Left ventricle myocardium inferior (tissue), 1 donor: ENCODE measurements at regions not wholly inside any gene's neighbourhood (a gene's known extent, or its start where the extent isn't known, plus 50 kb on each side); places are given as distances from the start of the nearest gene placed in this dataset.

ENCODE experiments used
- DNase-seq: peaks from one replicate; pipeline ENCODE4 v3.0.0-alpha.2; 2020
- H3K27ac ChIP-seq: fragments of 200-600 bp; replicated peaks from 2 replicates; pipeline ENCODE4 v1.8.0; 2021
- H3K27me3 ChIP-seq: fragments of 200-600 bp; 2 replicates; pipeline ENCODE4 v1.8.0; 2021; ENCODE audit warnings: low read depth
- H3K36me3 ChIP-seq: fragments of 200-600 bp; 2 replicates; pipeline ENCODE4 v1.8.0; 2021
- H3K4me1 ChIP-seq: fragments of 200-600 bp; 2 replicates; pipeline ENCODE4 v1.8.0; 2021
- H3K4me3 ChIP-seq: fragments of 200-600 bp; 2 replicates; pipeline ENCODE4 v1.8.0; 2021; ENCODE audit warnings: mild to moderate bottlenecking, moderate library complexity
- H3K9me3 ChIP-seq: fragments of 200-600 bp; replicated peaks from 2 replicates; pipeline ENCODE4 v1.8.0; 2021
- CTCF ChIP-seq: fragments of 200-600 bp; IDR thresholded peaks from 2 replicates; pipeline ENCODE4 v1.8.0; 2021; ENCODE audit warnings: antibody characterized with exemption, mild to moderate bottlenecking, borderline replicate concordance
- intact Hi-C: fragments of 100-400 bp; cut with micrococcal nuclease; formaldehyde crosslinking; loops from one replicate; pipeline ENCODE4 v1.11.0; 2022
- donor health status: DM: no; HTN: yes; CAD: no; lungs with severe emphysema.

GRCh38 chr6:1497761-1498105, 108.4 kb downstream of the FOXF2 start:
- Histone ChIP-seq H3K9me3 (peaks cover 14% of the 10 kb centered on the region), H3K27me3 (peaks cover 23% of the 10 kb centered on the region), H3K4me3 (no peak overlapping the region), H3K36me3 (no peaks in the 10 kb centered on the region), H3K27ac (no peak overlapping the region), H3K4me1 (no peaks in the 10 kb centered on the region)
- intact Hi-C loops, result no loop called here
- DNase-seq, result no peak
- TF ChIP-seq CTCF, result no peak

GRCh38 chr6:1498491-1499113, 109.2 kb downstream of the FOXF2 start:
- Histone ChIP-seq H3K9me3 (peaks cover 14% of the 10 kb centered on the region), H3K27ac (no peak overlapping the region), H3K27me3 (peaks cover 32% of the 10 kb centered on the region), H3K4me1 (no peaks in the 10 kb centered on the region), H3K36me3 (no peaks in the 10 kb centered on the region), H3K4me3 (no peak overlapping the region)
- intact Hi-C loops, result no loop called here
- DNase-seq, result no peak
- TF ChIP-seq CTCF, result no peak

- Histone ChIP-seq H3K4me1 (no peaks in the 10 kb centered on the region), H3K4me3 (no peak overlapping the region), H3K36me3 (no peaks in the 10 kb centered on the region), H3K9me3 (peaks cover 14% of the 10 kb centered on the region), H3K27ac (peak overlapping the region; percentile 23), H3K27me3 (peaks cover 32% of the 10 kb centered on the region)
- no peak for TF ChIP-seq CTCF
- intact Hi-C loops, result no loop called here
- no peak for DNase-seq
Measured at GRCh38 chr6:1499777-1500176, 109.9 kb upstream of the FOXC1 start.

GRCh38 chr6:1500913-1501312, 108.8 kb upstream of the FOXC1 start:
- Histone ChIP-seq H3K4me3 (no peak overlapping the region), H3K4me1 (no peaks in the 10 kb centered on the region), H3K36me3 (no peaks in the 10 kb centered on the region), H3K27me3 (peaks cover 42% of the 10 kb centered on the region), H3K9me3 (peaks cover 8% of the 10 kb centered on the region), H3K27ac (no peak overlapping the region)
- DNase-seq, result no peak
- intact Hi-C loops, result no loop called here
- no peak for TF ChIP-seq CTCF

GRCh38 chr6:1502041-1502440, 107.7 kb upstream of the FOXC1 start:
- no peak for DNase-seq
- no peaks in the 10 kb centered on the region for H3K4me1 ChIP-seq
- no peaks in the 10 kb centered on the region for H3K36me3 ChIP-seq
- peaks cover 53% of the 10 kb centered on the region for H3K27me3 ChIP-seq
- H3K27ac ChIP-seq, result no peak overlapping the region
- intact Hi-C loops, result no loop called here
- no peak for TF ChIP-seq CTCF
- H3K4me3 ChIP-seq, result no peak overlapping the region
- H3K9me3 ChIP-seq, result no peaks in the 10 kb centered on the region
